Upper lobe of left lung (tissue), 6 donors: ENCODE measurements at regions not wholly inside any gene's neighbourhood (a gene's known extent, or its start where the extent isn't known, plus 50 kb on each side); places are given as distances from the start of the nearest gene placed in this dataset.

Experiments
- ATAC-seq, 2 donors: fragments of 200-7000 bp; cut with Tn5 transposase; one replicate each; pipeline ENCODE4 v1.9.1; 2022; ENCODE audit warnings: mild to moderate bottlenecking in 2 of 2, moderate library complexity in 2 of 2; ENCODE audit not compliant: low FRiP score in 2 of 2
- DNase-seq, 2 donors: peaks; one replicate each; pipeline ENCODE4 v3.0.0-alpha.2; 2019 to 2020
- H3K27ac ChIP-seq, 4 donors: fragments of 200-600 bp; sonication (generic); one replicate each; pipeline ENCODE4 v1.5.1; 2016 to 2019
- H3K27me3 ChIP-seq, 4 donors: fragments of 200-600 bp; sonication (generic); one replicate each; pipeline ENCODE4 v1.5.1; 2017 to 2019
- H3K36me3 ChIP-seq, 4 donors: fragments of 200-600 bp; sonication (generic); one replicate each; pipeline ENCODE4 v1.5.1; 2016 to 2019
- H3K4me1 ChIP-seq, 4 donors: fragments of 200-600 bp; sonication (generic); one replicate each; pipeline ENCODE4 v1.5.1; 2018 to 2019
- H3K4me3 ChIP-seq, 4 donors: fragments of 200-600 bp; sonication (generic); one replicate each; pipeline ENCODE4 v1.5.1; 2017 to 2019; ENCODE audit warnings: mild to moderate bottlenecking in 2 of 4, moderate library complexity in 1 of 4
- H3K9me3 ChIP-seq, 4 donors: fragments of 200-600 bp; sonication (generic); one replicate each; pipeline ENCODE4 v1.5.1; 2018 to 2019
- EP300 ChIP-seq, 4 donors: sonication (generic); formaldehyde crosslinking; IDR thresholded peaks; one replicate each; pipeline ENCODE4 v1.5.1; 2017; ENCODE audit warnings: antibody characterized with exemption in 4 of 4, control low read depth in 2 of 4
- POLR2A ChIP-seq, 4 donors: fragments of 450-650 bp; IDR thresholded peaks; one replicate each; pipeline ENCODE4 v1.5.1; 2016 to 2017; ENCODE audit warnings: antibody characterized with exemption in 4 of 4, mild to moderate bottlenecking in 2 of 4
- POLR2AphosphoS5 ChIP-seq, 2 donors: sonication (generic); formaldehyde crosslinking; IDR thresholded peaks; one replicate each; pipeline ENCODE4 v1.5.1; 2017; ENCODE audit warnings: antibody characterized with exemption in 2 of 2
- WGBS, 2 donors: methylation state at CpG; one replicate each; pipeline ENCODE4 v1.1.5; 2017 to 2018; 5-methylcytosine and 5-hydroxymethylcytosine counted together
- TF ChIP-seq, protein P1 (sequence below), 6 experiments: fragments of 450-650 bp in 4 of 6; fragments of 200-600 bp in 2 of 6; sonication (generic) in 2 of 6; IDR thresholded peaks; one replicate each; pipeline ENCODE4 v1.5.1; 2016 to 2019; ENCODE audit warnings: antibody characterized with exemption in 6 of 6
- donor health status: DM: no; HTN: no; CAD: no; lungs with moderate emphysema.
- donor health status: DM: no; HTN: yes; CAD: no; lungs with severe emphysema.

DNA sequence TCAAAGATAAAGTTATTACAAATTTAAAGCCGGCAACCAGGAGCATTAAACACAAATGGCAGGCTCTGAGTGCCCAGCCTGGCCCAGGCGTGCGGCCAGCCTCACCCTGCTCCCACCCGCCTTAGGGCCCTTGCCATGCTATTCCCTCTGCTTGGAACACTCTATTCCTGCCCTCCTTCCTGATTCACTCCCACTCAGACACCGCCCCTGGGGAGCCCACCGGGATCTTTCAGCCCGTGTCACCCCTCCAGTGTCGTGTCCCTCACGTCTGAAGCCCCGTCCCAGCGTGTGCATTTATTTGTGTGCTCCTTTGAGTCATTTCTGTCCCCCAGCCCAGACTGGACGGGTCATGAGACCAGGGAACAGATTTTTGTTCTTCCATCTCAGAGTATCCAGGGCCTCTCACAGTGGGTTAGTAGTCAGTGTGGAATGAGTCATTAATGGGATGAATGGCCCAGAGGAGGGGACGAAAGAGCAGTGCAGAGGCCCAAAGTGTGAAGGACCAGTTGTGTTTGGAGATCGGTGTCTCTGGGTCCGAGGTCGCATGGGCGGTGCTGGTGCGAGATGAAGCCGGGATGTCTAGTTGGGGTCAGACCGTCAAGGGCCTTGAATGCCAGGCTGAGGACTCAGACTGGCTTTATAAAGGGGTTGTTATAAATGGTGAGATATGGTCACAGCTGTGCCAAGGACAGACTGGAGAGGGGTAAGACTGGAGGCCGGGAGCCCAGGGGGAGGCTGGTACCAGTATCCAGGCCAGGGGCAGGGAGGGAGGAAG, 58.9 kb upstream of the SLC6A6 start:
- TF ChIP-seq POLR2AphosphoS5 (IDR thresholded peaks at IDR 0.05) (no peak), POLR2A (IDR thresholded peaks at IDR 0.05) (no peak), EP300 (IDR thresholded peaks at IDR 0.05) (no peak)
- TF ChIP-seq, protein P1, sequence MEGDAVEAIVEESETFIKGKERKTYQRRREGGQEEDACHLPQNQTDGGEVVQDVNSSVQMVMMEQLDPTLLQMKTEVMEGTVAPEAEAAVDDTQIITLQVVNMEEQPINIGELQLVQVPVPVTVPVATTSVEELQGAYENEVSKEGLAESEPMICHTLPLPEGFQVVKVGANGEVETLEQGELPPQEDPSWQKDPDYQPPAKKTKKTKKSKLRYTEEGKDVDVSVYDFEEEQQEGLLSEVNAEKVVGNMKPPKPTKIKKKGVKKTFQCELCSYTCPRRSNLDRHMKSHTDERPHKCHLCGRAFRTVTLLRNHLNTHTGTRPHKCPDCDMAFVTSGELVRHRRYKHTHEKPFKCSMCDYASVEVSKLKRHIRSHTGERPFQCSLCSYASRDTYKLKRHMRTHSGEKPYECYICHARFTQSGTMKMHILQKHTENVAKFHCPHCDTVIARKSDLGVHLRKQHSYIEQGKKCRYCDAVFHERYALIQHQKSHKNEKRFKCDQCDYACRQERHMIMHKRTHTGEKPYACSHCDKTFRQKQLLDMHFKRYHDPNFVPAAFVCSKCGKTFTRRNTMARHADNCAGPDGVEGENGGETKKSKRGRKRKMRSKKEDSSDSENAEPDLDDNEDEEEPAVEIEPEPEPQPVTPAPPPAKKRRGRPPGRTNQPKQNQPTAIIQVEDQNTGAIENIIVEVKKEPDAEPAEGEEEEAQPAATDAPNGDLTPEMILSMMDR (IDR thresholded peaks at IDR 0.05) = no peak
- Histone ChIP-seq H3K4me1 (no peaks in the 10 kb centered on the region), H3K27me3 (no peaks in the 10 kb centered on the region), H3K27ac (no peak overlapping the region), H3K4me3 (no peak overlapping the region), H3K36me3 (no peaks in the 10 kb centered on the region), H3K9me3 (no peaks in the 10 kb centered on the region)
- ATAC-seq (no peak), DNase-seq (no peak)
- WGBS, 2 donors = 94 to 98% methylated on average over 21 of the region's 21 CpGs

DNA sequence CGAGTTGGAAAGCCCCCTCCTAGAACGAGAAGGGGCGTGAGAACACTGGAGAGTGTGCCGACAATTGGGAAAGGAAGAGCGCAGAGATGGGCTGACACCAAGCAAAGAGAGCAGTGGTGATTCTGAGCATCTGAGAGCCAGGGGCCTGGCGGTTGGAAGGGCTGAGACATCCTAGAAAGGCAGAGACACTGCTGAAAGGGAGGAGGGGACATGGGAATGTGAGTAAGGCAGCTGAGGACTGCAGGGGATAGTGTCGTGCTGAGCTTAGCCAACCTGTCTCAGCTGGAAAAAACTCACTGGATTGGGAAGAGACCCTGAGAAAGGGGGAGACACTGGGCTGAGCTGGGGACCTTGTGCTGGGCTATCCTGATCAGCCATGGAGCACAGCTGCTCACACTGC, 58.1 kb upstream of the SLC6A6 start:
- Histone ChIP-seq H3K27me3 (no peaks in the 10 kb centered on the region), H3K27ac (no peak overlapping the region), H3K4me1 (no peaks in the 10 kb centered on the region), H3K9me3 (no peaks in the 10 kb centered on the region), H3K4me3 (no peak overlapping the region), H3K36me3 (no peaks in the 10 kb centered on the region)
- DNase-seq (no peak), ATAC-seq (no peak)
- TF ChIP-seq EP300 (IDR thresholded peaks at IDR 0.05) (no peak), POLR2A (IDR thresholded peaks at IDR 0.05) (no peak), POLR2AphosphoS5 (IDR thresholded peaks at IDR 0.05) (no peak)
- TF ChIP-seq, protein P1 (IDR thresholded peaks at IDR 0.05) = no peak
- 85 to 89% methylated on average over 7 of the region's 7 CpGs for WGBS, 2 donors

DNA sequence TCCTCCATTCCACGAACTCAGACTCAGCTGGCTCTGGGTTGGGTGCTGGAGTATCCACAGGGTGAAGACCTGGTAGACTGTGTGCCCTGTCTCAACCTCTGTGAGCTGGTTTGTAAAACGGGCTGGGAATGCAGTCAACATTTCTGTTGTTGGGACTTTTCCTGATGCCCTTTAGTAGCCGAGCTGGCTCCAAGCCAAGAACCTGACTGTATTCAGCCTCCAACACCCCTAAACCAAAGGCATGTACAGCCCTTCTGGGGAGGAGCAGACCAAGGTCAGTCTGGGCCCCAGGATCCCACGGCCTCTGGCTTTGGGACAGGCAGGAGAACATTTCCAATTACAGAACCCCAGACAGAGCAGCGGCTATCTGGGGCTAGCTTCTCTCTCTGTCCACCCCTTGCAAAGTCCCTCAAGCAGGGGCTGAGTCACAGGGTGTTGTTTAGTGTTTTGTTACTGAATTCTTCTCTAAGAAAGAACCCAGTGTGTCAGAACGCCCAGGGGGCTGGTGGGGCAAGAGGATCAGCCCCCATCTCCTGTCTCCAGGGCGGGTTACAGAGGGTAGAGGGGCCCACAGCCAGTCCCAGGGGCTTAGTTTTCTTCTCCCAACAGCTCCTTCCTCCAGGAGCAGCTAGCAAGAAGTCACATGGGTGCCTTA, 56.8 kb upstream of the SLC6A6 start:
- Histone ChIP-seq H3K4me3 (no peak overlapping the region), H3K9me3 (no peaks in the 10 kb centered on the region), H3K36me3 (no peaks in the 10 kb centered on the region), H3K27ac (no peak overlapping the region), H3K4me1 (no peaks in the 10 kb centered on the region), H3K27me3 (no peaks in the 10 kb centered on the region)
- no peak for DNase-seq
- TF ChIP-seq POLR2AphosphoS5 (IDR thresholded peaks at IDR 0.05) (no peak), POLR2A (IDR thresholded peaks at IDR 0.05) (no peak), EP300 (IDR thresholded peaks at IDR 0.05) (no peak)
- TF ChIP-seq, protein P1 (IDR thresholded peaks at IDR 0.05) = no peak
- 90 to 92% methylated on average over 5 to 7 of the region's 7 CpGs for WGBS, 2 donors
- no peak for ATAC-seq

DNA sequence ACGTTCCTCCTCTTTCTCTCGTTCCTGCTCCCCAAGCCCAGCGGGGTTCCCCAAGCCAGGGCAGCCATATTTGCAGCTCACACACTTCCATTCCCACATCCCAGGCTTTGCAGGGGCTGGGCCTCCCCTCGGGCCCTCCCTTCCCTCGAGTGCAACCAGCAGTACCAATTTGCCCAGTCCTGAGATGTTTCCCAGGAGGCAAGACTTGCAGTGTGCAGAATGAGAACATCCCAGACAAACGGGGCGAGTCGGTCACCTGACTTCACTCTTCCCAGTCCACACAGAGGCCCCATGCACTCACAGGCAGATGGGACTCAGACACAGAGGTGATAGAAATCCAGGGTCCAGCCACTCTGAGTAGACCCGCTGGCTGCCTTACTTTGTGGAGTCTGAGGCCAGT, 56.2 kb upstream of the SLC6A6 start:
- no peak overlapping the region for H3K27ac ChIP-seq
- H3K27me3 ChIP-seq = no peaks in the 10 kb centered on the region
- H3K9me3 ChIP-seq = no peaks in the 10 kb centered on the region
- H3K4me1 ChIP-seq = no peaks in the 10 kb centered on the region
- TF ChIP-seq, protein P1 (IDR thresholded peaks at IDR 0.05) = no peak
- TF ChIP-seq POLR2A (IDR thresholded peaks at IDR 0.05) (no peak), EP300 (IDR thresholded peaks at IDR 0.05) (no peak), POLR2AphosphoS5 (IDR thresholded peaks at IDR 0.05) (no peak)
- WGBS, 2 donors = 89 to 90% methylated on average over 5 to 9 of the region's 9 CpGs
- no peak overlapping the region for H3K4me3 ChIP-seq
- no peaks in the 10 kb centered on the region for H3K36me3 ChIP-seq
- no peak for DNase-seq
- ATAC-seq = no peak
